Ishikawa (cell line): ENCODE measurements at regions not wholly inside any gene's neighbourhood (a gene's known extent, or its start where the extent isn't known, plus 50 kb on each side); places are given as distances from the start of the nearest gene placed in this dataset.

Experiments used
- CEBPB ChIP-seq: IDR thresholded peaks from 2 replicates; pipeline ENCODE4 v1.6.1; 2012
- CREB1 ChIP-seq: IDR thresholded peaks from 2 replicates; pipeline ENCODE4 v1.6.1; 2012; ENCODE audit warnings: low read depth
- EGR1 ChIP-seq: IDR thresholded peaks from 2 replicates; pipeline ENCODE4 v1.6.1; 2012
- EP300 ChIP-seq: IDR thresholded peaks from 2 replicates; pipeline ENCODE4 v1.6.1; 2012; ENCODE audit warnings: borderline replicate concordance
- FOXM1 ChIP-seq: IDR thresholded peaks from 2 replicates; pipeline ENCODE4 v1.6.1; 2012; ENCODE audit warnings: low read depth, borderline replicate concordance
- RAD21 ChIP-seq: IDR thresholded peaks from 2 replicates; pipeline ENCODE4 v1.6.1; 2012; ENCODE audit warnings: low read depth
- REST ChIP-seq: IDR thresholded peaks from 2 replicates; pipeline ENCODE4 v1.6.1; 2012; ENCODE audit warnings: low read depth, mild to moderate bottlenecking
- TAF1 ChIP-seq: IDR thresholded peaks from 2 replicates; pipeline ENCODE4 v1.6.1; 2012; ENCODE audit warnings: low read depth, mild to moderate bottlenecking
- TCF12 ChIP-seq: IDR thresholded peaks from 2 replicates; pipeline ENCODE4 v1.6.1; 2012; ENCODE audit warnings: low read depth
- TEAD4 ChIP-seq: IDR thresholded peaks from 2 replicates; pipeline ENCODE4 v1.6.1; 2012
- YY1 ChIP-seq: IDR thresholded peaks from 2 replicates; pipeline ENCODE4 v1.6.1; 2012; ENCODE audit warnings: low read depth
- ZBTB7A ChIP-seq: IDR thresholded peaks from 2 replicates; pipeline ENCODE4 v1.6.1; 2012; ENCODE audit warnings: low read depth
- TF ChIP-seq, protein P1 (sequence below): IDR thresholded peaks from 2 replicates; pipeline ENCODE4 v1.6.1; 2012
- TF ChIP-seq, protein P2 (sequence below): IDR thresholded peaks from 2 replicates; pipeline ENCODE4 v1.6.1; 2012

GRCh38 chr12:60844101-60844500 lies 1248.3 kb downstream of the SLC16A7 start:
- no peak for TF ChIP-seq CEBPB
- TF ChIP-seq TEAD4, result no peak
- TF ChIP-seq TCF12, result no peak
- TF ChIP-seq REST, result no peak
- TF ChIP-seq, protein P1, sequence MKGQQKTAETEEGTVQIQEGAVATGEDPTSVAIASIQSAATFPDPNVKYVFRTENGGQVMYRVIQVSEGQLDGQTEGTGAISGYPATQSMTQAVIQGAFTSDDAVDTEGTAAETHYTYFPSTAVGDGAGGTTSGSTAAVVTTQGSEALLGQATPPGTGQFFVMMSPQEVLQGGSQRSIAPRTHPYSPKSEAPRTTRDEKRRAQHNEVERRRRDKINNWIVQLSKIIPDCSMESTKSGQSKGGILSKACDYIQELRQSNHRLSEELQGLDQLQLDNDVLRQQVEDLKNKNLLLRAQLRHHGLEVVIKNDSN, result no peak

GRCh38 chr12:60844875-60845274 lies 1249.0 kb downstream of the SLC16A7 start:
- no peak for TF ChIP-seq YY1
- no peak for TF ChIP-seq ZBTB7A
- TF ChIP-seq, protein P2, sequence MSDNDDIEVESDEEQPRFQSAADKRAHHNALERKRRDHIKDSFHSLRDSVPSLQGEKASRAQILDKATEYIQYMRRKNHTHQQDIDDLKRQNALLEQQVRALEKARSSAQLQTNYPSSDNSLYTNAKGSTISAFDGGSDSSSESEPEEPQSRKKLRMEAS, result no peak
- TF ChIP-seq FOXM1, result no peak
- TF ChIP-seq RAD21, result no peak
- TF ChIP-seq REST, result no peak
- TF ChIP-seq TEAD4, result no peak

GRCh38 chr12:60845696-60846095 lies 1249.9 kb downstream of the SLC16A7 start:
- TF ChIP-seq TCF12 (no peak), YY1 (no peak), TAF1 (no peak), REST (no peak), TEAD4 (no peak), ZBTB7A (no peak), EP300 (no peak), RAD21 (no peak), EGR1 (no peak), CEBPB (no peak), FOXM1 (no peak)
- TF ChIP-seq, protein P1, result no peak
- TF ChIP-seq, protein P2, result no peak

DNA sequence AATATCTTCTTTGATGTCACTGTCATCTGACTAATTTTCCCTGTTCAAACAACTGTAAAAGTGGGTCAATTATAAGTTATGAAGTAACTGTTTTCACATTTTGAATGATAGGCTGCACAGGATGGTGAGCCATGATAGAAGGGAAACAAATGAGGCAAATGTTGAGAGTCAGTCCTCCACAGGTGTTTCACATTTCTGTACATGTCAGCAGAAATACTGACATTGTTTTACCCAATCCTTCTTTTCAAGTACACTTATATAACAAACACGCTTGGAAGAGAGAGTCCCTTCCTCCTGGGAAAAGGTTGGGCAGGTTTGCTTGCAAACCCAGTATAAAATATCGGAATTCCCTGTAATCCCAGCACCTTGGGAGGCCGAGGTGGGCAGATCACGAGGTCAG lies 1251.5 kb downstream of the SLC16A7 start:
- TF ChIP-seq EGR1 (no peak), TCF12 (no peak), RAD21 (no peak), FOXM1 (no peak), YY1 (no peak), REST (no peak), CREB1 (no peak), CEBPB (no peak), TAF1 (no peak)
- TF ChIP-seq, protein P1, result no peak
